ENCODE measurements at regions not wholly inside any gene's neighbourhood (a gene's known extent, or its start where the extent isn't known, plus 50 kb on each side); places are given as distances from the start of the nearest gene placed in this dataset.

DNA sequence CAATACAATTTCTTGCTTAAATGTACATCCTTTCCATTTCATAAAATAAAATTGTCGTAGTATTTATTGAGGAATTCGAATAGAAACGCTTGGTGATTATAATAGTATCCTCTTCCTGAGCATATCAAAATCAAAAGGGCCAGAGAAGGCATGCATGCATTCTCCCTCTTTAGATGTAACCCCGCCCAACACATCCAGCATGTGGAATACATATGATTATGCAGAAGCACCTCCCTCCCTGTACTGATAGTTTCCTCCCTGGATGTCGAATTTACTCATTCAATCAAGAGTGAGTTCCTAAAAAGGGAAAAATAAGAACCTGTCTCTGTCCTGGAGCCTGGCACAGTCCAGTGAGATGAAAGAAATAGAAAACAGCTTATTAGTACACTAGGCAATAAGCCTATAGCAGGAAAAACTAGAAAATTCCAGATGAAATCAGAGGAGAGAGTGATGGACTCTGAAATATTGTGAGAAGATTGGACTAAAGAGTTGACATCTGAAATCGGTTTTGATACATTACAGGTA, 262.9 kb downstream of the RDH14 start:
- H3K4me3 ChIP-seq (ENCODE audit: control insufficient read depth, low read depth, low read length), result no peak overlapping the region
- DNase-seq (ENCODE audit: low read depth), result no peak
- TF ChIP-seq, protein P1, sequence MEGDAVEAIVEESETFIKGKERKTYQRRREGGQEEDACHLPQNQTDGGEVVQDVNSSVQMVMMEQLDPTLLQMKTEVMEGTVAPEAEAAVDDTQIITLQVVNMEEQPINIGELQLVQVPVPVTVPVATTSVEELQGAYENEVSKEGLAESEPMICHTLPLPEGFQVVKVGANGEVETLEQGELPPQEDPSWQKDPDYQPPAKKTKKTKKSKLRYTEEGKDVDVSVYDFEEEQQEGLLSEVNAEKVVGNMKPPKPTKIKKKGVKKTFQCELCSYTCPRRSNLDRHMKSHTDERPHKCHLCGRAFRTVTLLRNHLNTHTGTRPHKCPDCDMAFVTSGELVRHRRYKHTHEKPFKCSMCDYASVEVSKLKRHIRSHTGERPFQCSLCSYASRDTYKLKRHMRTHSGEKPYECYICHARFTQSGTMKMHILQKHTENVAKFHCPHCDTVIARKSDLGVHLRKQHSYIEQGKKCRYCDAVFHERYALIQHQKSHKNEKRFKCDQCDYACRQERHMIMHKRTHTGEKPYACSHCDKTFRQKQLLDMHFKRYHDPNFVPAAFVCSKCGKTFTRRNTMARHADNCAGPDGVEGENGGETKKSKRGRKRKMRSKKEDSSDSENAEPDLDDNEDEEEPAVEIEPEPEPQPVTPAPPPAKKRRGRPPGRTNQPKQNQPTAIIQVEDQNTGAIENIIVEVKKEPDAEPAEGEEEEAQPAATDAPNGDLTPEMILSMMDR (conservative IDR thresholded peaks at IDR 0.05; ENCODE audit: control insufficient read depth, insufficient read depth, low read depth, low read length), result no peak

DNA sequence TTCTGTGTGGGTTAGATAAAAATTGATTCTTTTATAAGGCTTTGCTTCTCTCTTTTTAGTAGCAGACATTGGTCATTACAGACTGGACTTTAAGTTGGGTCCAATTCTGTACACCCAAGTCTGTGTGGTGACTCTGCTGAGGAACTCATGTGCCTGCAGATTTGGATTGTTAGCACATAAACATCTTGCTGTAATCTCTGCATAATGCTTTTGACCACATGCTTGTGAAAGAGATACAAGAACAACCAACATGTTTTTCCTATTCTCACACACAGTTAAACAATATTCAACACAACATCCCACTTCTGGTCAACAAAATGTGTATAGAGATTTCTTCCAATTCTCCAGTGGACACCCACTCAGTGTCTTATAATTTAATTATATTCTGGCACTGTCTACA, 270.1 kb downstream of the RDH14 start:
- peak; percentile 12 for DNase-seq (ENCODE audit: low read depth)
- TF ChIP-seq, protein P1 (conservative IDR thresholded peaks at IDR 0.05; ENCODE audit: control insufficient read depth, insufficient read depth, low read depth, low read length), result no peak
- no peak overlapping the region for H3K4me3 ChIP-seq (ENCODE audit: control insufficient read depth, low read depth, low read length)

DNA sequence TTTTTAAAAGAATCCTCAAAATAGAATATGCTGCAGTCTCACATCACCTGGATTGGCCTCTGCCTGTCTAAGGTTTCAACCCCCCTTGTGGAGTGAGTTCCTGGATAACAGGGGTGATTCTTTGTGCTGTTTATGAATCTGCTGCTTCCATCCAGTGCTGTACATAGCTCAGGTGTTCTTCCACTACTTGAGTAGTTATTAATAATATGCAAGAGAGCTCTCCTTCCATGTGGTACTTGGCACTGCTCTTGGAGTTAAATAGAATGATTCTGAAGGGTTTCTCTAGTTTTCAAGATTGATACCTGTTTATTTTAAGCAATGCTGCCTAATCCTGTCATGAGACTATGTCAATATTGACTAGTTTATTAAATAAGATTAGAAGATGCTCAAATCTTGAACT, 273.6 kb downstream of the RDH14 start:
- H3K4me3 ChIP-seq (ENCODE audit: control insufficient read depth, low read depth, low read length), result no peak overlapping the region
- TF ChIP-seq, protein P1 (conservative IDR thresholded peaks at IDR 0.05; ENCODE audit: control insufficient read depth, insufficient read depth, low read depth, low read length), result no peak
- no peak for DNase-seq (ENCODE audit: low read depth)

DNA sequence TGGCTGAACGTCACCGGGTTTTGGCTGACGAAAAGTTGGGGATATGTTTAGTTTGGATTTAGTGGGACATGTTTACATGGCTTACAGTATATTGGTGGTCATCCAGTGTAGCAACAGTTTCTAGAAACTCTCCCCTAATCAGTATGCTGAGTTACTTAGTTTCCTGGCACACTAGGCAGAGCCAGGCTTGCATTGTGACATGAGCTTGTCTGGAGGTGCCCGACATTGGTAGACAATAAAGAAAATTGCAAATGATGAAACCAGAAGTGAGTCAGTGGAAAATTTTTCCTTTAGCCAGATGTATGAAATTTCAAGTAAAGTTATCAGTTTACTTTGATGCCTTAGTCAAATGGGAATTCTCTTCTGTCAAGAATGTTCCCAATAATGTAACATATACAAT, 276.1 kb downstream of the RDH14 start:
- no peak overlapping the region for H3K4me3 ChIP-seq (ENCODE audit: control insufficient read depth, low read depth, low read length)
- TF ChIP-seq, protein P1 (conservative IDR thresholded peaks at IDR 0.05; ENCODE audit: control insufficient read depth, insufficient read depth, low read depth, low read length), result no peak
- DNase-seq (ENCODE audit: low read depth), result no peak

DNA sequence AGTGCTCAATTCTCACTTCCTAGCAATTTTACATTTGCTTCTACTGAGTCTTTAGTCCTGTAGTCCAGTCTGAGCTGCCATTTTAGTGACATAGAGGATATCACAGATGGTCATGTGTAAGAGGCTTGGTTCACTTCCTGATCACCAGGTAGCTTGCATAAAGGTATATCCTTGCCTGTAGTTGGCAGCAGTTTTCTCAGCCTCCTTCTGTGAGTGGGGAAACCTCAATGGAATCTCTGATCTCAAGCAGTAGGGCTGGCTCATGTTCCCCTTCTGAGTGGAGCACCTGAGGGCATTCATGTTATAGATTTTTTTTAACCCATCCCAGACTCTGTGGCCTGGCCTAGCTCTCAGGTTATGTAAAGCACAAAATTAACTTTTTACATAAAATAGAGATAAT, 278.4 kb downstream of the RDH14 start:
- H3K4me3 ChIP-seq (ENCODE audit: control insufficient read depth, low read depth, low read length), result no peak overlapping the region
- TF ChIP-seq, protein P1 (conservative IDR thresholded peaks at IDR 0.05; ENCODE audit: control insufficient read depth, insufficient read depth, low read depth, low read length), result no peak
- no peak for DNase-seq (ENCODE audit: low read depth)

DNA sequence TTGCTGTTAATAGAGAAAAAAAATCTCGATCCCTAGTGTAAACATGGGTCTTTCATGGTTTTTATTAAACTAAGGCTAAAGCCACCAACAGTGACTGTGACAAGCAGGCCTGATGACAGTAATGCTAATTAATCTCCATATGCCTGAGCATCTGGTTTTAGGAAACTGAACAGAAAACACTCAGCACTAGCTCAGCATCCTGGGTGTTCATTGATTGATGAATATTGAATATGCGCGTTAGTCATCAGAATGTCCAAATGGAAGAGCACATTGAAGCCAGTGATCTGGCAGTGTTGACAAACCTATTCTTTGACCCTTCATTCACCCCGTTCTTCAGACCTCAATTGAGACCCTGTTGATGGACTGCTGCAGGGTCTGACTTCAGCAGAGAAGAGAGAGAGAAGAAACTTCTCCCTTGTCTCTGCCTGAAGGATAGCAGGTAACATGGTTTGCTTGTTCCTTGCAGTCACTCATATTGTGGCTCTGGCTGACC, 283.8 kb downstream of the RDH14 start:
- no peak overlapping the region for H3K4me3 ChIP-seq (ENCODE audit: control insufficient read depth, low read depth, low read length)
- TF ChIP-seq, protein P1 (conservative IDR thresholded peaks at IDR 0.05; ENCODE audit: control insufficient read depth, insufficient read depth, low read depth, low read length), result no peak
- DNase-seq (ENCODE audit: low read depth), result no peak

DNA sequence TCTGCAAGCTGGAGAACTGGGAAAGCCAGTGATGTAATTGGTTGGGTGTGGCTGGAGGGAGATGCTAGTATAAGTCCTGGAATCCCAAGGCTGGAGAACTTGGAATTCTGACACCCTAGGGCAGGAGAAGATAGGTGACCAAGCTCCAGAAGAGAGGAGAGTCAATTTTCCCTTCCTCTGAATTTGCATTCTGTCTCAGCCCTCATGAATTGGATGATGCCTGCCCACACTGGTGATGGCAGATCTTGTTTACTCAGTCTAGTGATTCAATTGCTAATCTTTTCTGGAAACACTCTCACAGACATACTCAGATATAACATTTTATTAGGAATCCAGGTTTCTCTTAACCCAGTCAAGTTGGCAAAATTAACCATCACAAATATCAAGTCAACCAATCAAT, 287.2 kb downstream of the RDH14 start:
- TF ChIP-seq, protein P1 (conservative IDR thresholded peaks at IDR 0.05; ENCODE audit: control insufficient read depth, insufficient read depth, low read depth, low read length), result no peak
- no peak for DNase-seq (ENCODE audit: low read depth)
- H3K4me3 ChIP-seq (ENCODE audit: control insufficient read depth, low read depth, low read length), result no peak overlapping the region

All from fibroblast of mammary gland (primary cell).